NCI-H128 (cell line): ENCODE measurements at regions not wholly inside any gene's neighbourhood (a gene's known extent, or its start where the extent isn't known, plus 50 kb on each side); places are given as distances from the start of the nearest gene placed in this dataset.
"Not testable (repeated sequence)": the region's sequence is repeated elsewhere in the genome, so short reads cannot be mapped to it uniquely, and the experiment has no call there.

Experiments
- DNase-seq: peaks from one replicate; lab custom pipeline; 2025; ENCODE audit not compliant: unreplicated experiment; lab: John Stamatoyannopoulos, UW

DNA sequence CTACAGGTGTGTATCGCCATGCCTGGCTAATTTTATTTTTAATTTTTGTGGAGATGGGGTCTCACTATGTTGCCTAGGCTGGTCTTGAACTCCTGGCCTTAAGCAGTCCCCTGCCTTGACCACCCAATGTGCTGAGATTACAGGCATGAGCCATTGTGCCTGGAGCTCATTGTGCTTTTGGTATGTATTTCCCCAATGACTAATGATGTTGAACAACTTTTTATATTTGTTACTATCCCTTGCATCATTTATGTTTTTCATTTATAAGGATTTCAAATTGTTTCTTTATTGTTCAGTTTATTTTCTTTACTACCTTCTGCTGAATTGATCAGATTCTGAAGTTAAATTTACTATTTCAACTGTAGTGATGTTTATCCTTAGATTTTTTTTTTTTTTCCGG lies 199.7 kb downstream of the CEP135 start:
- DNase-seq = no peak

DNA sequence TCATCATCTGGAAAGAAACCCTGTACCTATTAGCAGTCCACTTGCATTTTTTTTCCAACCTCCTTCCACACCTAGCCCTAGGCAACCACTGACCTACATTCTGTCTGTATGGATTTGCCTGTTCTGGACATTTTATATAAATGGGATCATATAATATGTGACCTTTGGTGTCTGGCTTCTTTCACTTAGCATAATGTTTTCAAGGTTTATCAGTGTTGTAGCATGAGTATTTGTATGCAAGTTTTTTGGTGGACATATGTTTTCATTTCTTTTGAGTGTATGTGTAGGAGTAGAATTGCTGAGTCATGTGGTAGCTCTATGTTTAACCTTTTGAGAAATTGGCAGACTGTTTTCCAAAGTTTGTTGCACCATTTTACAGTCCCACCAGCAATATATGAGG lies 198.6 kb downstream of the CEP135 start:
- no peak for DNase-seq

DNA sequence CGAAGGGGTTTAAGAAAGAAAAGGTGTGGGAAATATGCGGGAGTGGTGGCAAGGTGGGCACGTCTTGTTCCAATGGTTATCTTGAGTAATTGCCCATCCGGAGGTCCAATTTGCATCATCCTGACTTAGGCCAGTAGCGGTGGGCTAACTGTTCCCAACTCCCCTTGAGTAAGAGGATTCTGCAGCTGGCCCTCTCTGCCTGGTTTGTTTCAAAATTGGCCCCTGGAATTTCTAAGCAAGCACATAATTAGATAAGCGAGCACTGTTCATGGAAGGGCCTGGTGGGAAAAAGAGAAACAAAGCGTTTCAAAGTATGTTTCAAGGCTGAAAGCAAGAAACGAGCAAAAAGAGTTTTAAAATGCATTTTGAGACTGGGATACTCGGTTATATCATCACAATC lies 198.2 kb downstream of the CEP135 start:
- no peak for DNase-seq

DNA sequence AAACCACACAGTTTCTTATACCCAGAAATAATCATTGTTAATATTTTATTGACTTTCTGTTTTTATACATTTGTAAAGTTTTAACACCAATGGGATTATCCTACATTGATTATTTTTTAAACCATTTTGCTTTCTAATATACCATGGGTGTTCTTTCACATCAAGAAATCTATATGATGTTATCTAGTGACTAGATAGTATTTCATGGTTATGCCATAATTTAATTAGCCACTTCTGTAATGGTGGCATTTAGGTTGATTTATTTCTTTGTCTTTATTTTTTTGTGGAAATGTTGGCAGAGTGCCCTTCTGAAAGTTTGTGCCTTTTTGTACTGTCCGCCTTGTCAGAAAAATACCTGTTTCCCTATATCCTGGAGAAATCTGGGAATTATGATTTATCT lies 193.3 kb downstream of the CEP135 start:
- DNase-seq = no peak

DNA sequence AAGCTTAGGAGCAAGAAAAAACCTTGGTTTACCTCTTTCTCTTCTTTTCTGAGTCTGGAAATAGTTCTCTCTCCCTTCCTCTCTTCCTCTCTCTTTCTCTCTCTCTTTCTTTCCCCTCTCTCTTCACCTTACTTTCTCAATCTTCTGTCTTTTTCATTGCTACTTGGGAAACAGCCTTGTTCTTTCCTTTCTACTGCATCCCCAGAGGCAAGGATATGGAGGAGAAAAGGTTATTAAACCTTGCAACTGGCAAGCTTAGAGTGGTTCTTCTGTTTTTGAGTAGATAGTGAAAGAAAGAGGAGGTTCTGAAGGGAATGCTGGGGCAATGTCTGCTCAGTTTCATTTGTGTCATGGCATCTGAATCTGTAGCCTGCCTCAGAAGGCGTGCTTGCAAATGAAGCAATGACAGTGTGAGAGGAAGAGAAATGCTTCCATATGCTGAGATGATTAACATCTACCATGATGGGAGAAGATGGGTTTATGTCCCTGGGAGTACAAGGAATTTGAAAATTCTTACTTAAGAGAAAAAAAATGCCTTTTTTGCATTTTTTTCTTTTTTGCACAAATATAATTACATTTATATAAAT lies 190.6 kb downstream of the CEP135 start:
- DNase-seq = no peak

DNA sequence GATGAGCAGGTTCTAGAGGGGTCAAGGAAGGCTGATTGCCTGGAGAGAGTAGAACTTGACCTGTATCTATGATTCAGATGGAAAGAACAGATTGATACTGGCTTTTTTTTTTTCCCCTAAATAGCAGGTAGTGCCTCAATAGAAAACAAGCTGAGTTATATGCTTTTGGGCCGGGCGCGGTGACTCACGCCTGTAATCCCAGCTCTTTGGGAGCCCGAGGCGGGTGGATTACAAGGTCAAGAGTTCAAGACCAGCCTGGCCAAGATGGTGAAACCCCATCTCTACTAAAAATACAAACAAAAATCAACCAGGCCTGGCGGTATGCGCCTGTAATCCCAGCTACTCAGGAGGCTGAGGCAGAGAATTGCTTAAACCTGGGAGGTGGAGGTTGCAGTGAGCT lies 186.1 kb downstream of the CEP135 start:
- not testable (repeated sequence) for DNase-seq

DNA sequence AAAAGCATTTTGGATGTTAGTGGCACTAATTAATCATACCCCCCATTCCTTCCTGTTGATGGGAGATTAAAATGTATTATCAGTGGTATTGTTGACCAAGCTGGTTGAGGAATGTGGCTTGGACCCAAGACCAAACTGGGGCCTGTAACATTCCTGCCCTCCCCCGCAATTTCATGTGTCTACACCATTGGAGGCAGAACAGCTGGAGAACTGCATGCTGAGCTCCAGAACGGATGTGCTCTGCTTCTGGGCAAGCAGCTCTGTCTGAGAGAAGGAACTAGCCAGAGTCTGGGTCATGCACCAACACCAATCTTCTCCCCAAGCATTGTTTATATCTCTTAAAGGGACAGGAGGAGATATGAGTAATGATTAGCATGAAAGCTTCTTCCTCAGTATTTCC lies 185.5 kb downstream of the CEP135 start:
- DNase-seq = no peak

DNA sequence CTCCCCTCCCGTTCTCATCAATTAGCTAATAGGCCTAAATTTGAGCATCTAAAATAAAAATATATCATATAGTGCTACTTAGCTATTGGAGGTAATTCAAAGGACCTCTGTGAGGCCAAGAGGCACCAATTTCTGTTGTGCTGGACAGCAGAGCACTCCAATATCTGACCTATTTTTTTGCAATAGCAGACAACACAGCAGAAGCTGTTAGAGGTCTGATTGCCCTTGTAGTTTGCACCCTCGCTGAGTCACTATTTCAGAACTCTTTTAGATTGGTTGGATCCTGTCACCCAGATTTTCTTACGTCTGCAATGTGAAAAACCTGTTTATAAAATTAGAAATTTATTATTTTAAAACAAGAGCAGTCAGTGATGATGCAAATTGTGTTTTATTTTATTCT lies 184.1 kb downstream of the CEP135 start:
- no peak for DNase-seq

DNA sequence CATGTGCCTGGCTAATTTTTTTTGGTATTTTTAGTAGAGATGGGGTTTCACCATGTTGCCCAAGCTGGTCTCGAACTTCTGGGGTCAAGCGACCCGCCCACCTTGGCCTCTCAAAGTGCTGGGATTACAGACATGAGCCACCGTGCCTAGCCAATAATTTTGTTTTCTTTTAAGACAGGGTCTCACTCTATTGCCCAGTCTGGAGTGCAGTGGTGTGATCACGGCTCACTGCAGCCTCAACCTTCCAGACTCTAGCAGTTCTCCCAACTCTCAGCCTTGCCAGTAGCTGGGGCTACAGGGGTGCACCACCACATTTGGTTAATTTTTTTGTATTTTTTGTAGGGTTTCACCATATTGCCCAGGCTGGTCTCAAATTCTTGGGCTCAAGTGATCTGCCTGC lies 183.4 kb downstream of the CEP135 start:
- DNase-seq = not testable (repeated sequence)

DNA sequence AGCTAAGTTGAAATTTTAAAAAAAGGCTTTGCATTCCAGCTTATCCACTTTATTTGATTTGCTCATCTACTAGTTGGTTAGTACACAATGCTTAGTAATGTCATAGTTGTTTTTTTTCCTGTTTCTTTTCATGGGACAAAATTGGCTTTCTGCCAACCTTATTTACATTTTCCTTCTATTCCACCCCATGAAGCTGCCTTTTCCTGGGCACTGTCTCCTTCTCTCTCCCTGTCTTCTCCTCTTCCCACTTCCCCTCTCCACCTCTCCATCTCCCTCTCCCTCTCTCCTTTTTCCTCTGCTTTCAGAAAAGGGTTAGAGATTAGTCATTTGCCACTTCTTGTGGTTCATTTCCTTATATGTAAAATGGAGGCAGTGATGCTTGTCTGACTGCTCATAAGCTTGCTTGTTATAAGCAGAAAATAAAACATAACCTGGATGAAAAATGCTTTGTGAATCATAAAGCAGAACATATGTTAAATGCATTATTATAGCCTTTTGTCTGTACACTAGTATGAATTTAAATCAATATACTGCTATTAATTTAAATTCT lies 181.9 kb downstream of the CEP135 start:
- no peak for DNase-seq

DNA sequence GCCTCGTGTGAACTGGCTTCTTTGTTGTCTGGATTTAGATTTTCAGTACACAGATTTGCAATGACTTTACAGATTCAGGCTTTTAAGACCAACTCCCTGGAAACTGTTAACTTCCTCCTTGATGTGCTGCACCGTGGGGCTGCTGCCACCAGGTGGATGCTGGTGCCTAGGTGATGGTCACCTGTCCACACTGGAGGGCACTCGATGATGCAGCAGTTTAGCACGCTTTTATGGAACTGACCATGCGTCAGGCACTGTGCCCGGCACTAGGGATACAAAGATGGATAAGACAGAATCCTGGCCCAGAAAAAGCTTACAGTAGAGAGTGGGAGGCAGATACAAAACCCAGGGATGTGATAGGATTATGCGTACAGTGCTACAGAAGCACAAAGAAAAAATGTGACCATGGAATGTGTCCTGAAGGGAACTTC lies 180.7 kb downstream of the CEP135 start:
- DNase-seq = no peak

DNA sequence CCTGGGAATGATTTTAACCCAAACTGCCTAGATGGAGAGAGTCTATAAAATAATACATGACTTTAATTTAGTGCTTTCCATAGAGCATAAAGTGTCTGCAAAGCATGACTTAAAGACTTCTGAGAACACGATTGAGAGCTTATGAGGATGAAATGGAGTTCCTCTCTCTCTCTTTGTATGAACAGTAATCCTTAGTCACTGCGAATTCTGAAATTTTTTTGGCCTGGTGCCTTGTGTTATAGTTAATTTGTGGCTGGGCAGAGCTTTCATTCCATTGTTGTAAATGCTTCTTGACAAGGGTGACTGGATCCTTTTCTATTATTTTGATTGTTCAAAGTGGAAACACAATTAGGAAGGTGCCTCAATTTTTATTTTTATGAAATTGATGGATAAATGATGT lies 179.5 kb downstream of the CEP135 start:
- DNase-seq = no peak

DNA sequence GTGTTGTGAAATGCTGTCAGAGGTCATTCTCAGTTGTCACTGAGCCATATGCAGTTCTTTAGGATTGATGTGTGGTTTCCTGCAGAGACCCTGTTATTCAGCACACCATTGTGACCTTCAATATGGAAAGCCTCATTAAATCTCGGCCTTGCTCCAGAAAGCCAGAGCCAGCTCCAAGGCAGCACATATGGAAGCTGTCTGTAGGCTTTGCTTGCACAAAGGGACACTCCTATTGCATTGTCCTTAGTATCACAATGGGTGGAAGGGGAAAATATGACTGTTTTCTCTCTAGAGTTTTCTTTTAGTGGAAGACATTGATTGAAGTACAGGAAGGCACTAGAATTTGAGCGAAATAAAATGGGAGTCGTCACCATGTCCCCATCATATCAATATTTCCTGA lies 179.0 kb downstream of the CEP135 start:
- no peak for DNase-seq

DNA sequence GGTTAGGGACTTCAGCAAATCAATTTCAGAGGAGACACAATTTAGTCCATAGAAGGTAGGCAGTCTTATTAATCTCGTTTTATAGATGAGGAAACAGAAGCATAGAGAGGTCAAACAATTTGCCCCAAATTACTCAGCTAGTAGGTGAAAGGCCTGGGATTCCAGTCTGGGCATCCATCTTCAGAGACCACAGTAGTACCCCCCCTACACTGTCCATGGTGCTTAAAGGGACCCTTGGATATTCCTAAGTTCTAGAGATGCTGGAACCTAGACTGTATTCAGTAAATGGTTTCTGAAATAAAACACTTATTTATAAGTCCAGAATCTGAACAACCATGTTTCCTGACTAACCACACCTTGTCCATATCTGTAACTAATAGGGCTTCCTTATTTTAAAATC lies 174.8 kb downstream of the CEP135 start:
- no peak for DNase-seq

DNA sequence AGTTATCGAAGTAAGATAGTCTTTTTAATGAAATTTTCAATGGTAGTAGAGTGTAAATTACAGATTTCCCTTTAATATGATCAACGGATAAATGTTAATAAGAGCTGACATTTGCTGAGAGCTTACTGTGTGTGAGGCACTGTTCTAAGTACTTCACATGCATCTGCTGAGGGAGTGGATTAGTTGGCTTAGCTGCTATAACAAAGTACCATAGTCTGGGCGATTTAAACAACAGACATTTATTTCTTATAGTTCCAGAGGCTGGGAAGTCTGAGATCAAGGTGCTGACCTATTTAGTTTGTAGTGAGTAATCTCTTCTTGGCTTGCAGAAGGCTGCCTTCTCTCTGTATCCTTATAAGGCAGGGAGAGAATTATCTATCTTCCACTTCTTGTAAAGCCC lies 174.3 kb downstream of the CEP135 start:
- DNase-seq = no peak

DNA sequence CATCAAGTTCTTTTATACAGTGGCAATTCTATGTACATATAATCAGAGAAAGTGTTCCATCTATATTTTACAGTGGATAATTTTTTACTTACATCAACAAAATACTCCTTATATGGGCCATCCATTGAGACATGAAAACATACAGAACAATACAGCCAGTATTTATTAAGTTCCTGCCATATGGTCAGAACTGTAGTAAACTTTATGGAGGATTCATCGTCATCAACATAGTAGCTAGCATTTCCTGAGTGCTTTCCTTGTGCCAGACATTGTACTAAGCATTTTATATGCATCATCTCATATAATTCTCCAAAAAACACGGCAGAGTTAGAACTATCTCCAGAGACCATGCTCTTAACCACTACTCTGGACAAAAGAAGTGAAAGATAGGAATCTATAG lies 170.1 kb downstream of the CEP135 start:
- DNase-seq = no peak

DNA sequence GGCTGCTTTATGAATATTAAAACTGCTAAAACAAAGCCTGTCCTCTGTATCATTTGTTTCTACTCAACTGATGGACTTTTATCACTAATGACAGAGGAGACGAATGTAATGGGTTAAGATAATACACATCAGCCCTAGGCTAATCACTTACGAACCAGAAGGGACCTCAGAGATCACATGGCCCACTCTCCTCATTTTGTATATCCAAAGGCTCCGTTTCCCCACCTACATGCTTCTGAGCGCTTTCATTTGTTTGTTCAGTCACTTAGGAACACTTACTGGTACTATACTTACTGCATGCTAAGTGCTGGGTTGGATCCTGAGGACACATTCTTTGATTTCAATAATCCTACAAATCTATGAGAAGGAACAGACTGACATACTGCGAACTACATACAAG lies 169.3 kb downstream of the CEP135 start:
- DNase-seq = no peak

DNA sequence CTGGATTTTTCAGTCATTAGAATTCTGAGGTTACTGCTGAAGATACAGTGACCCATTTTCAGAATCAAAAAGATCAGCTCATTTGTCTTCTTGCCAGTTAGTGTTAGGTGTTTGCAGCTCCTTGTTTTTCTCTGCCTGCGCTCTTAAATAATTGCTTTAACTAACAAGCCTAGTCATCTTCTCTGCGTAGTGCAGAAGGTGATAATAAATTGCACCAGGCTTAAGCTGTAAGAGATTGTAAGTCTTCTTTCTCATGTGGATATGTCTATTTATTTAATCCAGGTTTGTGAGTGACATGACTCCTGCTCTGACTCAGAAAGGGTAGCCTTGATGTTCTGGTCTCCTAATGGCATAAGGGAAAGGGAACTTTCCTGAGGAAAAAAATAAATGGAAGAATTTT lies 167.2 kb downstream of the CEP135 start:
- DNase-seq = no peak

DNA sequence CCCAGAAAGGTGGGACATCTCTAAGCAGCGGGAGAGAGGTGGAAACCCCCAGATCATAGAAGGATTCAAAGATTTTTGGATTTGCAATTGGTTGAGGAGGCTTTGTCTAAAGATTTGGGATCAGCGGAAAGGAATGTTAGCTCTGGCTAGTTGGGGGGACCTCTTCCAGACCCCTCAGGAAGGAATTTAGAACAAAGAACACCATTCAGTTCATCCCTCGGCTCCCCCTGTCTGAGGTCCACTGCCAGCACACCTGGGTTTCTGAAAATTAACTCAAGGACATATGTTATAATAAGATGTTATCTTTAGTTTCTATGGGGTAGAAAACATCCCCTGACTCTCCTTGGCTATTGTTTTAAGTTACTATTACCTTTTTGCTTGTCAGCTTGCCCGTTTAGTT lies 163.6 kb downstream of the CEP135 start:
- no peak for DNase-seq

DNA sequence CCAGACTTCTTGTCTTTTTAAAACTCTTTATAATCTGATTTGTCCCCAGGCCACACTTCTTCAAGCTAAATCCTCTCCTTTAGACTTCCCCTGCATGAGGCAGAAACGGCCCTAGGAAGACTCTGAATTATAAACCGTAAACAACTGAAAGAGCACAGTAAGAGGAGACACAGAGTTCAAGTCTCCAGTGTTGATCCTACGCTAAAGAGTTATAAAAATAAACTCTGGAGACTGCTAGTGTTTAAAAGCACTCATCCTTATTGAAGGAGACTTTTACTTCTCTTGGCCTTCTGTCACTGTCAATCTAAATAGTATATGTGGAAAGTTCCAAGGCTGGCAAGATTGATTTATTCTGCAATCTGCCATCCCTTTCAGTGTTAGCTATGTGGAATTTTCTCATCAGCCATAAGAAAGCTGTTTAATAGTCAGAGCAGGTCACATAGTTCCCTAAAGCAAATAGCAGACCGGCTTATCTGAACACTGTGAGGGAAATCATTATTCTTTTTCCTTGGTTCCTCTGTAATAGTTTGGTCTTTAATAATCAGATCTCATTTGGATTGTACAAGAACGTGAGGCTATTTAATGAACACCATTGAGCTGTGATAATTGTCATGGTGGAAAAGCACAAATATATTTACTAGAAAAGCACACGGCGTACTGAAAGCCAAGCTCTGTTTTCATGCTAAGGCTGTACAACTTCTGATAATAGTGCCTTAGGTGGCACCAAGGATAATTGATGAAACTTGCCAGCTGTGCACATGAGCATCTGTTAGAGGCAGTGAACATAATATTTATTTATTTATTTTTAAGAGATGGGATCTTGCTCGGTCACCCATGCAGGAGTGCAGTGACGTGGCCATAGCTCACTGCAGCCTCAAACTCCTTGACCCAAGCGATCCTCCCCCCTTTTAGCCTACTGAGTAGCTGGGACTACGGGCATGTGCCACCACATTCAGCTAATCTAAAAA lies 157.7 kb downstream of the CEP135 start:
- DNase-seq = no peak

DNA sequence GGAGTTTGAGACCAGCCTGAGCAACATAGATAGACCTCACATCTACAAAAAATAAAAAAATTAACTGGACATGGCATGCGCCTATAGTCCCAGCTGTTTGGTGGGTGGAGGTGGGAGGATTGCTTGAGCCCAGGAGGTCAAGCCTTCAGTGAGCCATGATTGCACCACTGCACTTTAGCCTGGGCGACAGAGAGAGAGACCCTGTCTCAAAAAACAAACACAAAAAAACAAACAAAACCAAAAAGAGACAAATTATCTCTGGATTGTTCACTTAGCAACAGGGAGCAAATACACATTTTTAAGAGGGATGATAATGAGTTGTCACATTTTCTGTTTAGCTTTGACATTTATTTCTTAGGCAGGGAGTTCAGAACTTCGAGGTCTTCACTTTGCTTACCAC lies 155.4 kb downstream of the CEP135 start:
- no peak for DNase-seq

DNA sequence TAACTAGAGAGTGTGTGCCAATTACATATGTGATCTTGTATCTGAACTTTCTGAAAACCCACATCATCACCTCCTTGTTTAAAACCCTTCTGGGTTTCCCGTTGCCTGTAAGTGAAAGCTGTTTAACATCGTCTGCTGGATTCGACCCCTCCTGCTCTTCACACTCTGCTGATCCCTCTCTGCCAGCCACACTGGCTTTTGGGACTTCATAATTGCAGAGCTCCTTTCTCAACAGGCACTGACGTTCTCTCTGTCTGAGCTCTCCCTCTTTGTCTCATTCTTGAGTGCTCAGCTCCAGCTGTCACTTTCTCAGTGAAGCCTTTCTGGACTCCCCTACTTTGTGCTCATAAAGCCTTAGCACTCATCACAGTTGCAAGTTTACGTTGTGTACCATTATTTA lies 153.9 kb downstream of the CEP135 start:
- no peak for DNase-seq
